ENCODE measurements at regions not wholly inside any gene's neighbourhood (a gene's known extent, or its start where the extent isn't known, plus 50 kb on each side); places are given as distances from the start of the nearest gene placed in this dataset.

DNA sequence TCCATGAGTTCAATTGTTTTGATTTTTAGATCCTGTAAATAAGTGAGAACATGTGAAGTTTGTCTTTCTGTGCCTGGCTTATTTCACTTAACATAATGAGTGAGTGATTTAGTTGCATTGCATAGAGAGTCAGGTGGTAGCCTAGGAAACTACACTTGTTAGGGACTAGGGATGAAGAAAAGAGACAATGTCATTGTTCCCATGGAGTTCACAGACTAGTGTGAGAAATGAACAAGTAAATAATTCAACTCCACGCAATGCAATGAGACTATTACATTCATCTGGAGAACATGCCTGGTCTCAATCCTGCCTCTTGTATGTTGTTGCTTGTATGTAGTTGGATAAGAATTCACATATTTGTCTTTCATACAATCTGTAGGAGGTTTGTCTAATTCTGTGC lies 76.3 kb upstream of the B3GAT2 start:
- no peak overlapping the region for H2AFZ ChIP-seq (ENCODE audit: low read length)
- no peak for DNase-seq (ENCODE audit: low read depth in 1 of 2, low spot score in 2 of 2)
- H4K8ac ChIP-seq (ENCODE audit: extremely low read depth, insufficient read depth, low read length), result no peak overlapping the region
- H3K9me3 ChIP-seq (ENCODE audit: insufficient read depth in 2 of 2, low read depth in 1 of 2, low read length in 1 of 2), result no peaks in the 10 kb centered on the region
- H3K27ac ChIP-seq (ENCODE audit: low read depth, low read length), result no peak overlapping the region
- FAIRE-seq, result no peak
- H3K4ac ChIP-seq (replicated peaks; ENCODE audit: insufficient read length, low read depth, low read length), result no peak overlapping the region
- no peaks in the 10 kb centered on the region for H3K27me3 ChIP-seq (replicated peaks in 1 of 4; ENCODE audit: control insufficient read depth in 3 of 4, extremely low read depth in 1 of 4, insufficient read depth in 3 of 4, low read length in 3 of 4)
- no peak overlapping the region for H4K91ac ChIP-seq (replicated peaks; ENCODE audit: insufficient read length, low read length)
- H3K14ac ChIP-seq (ENCODE audit: insufficient read length), result no peak overlapping the region
- no peak overlapping the region for H2BK120ac ChIP-seq (replicated peaks; ENCODE audit: low read depth, low read length)
- WGBS, 2 experiments (ENCODE audit: extremely low coverage in 1 of 2, insufficient coverage in 1 of 2, insufficient read length in 1 of 2, insufficient replicate concordance in 2 of 2, low coverage in 1 of 2, low lambda C conversion rate in 2 of 2, missing lambda C conversion rate in 1 of 2), result 87% methylated on average over 1 of the region's 1 CpG; no CpG with 5 or more reads in 1 of the 2 experiments
- no peaks in the 10 kb centered on the region for H3K36me3 ChIP-seq (ENCODE audit: control insufficient read depth in 2 of 4, insufficient read depth in 4 of 4, low read length in 3 of 4)
- no peak overlapping the region for H3K9ac ChIP-seq (replicated peaks in 1 of 4; ENCODE audit: extremely low read depth in 1 of 4, low read depth in 3 of 4, low read length in 3 of 4)
- no peak overlapping the region for H3K56ac ChIP-seq (replicated peaks; ENCODE audit: insufficient read length, low read depth, low read length)
- no peaks in the 10 kb centered on the region for H3K79me2 ChIP-seq (ENCODE audit: control insufficient read depth in 1 of 2, insufficient read depth in 2 of 2, low read length in 2 of 2)
- no peak overlapping the region for H2AK5ac ChIP-seq (ENCODE audit: low read depth, low read length)
- H2BK5ac ChIP-seq (ENCODE audit: low read depth, low read length), result no peak overlapping the region
- ChIA-PET CTCF (ENCODE audit: partially characterized antibody) (no interaction called here), POLR2A (ENCODE audit: partially characterized antibody) (no interaction called here)
- H3K79me1 ChIP-seq (ENCODE audit: low read depth, low read length), result no peaks in the 10 kb centered on the region
- no peak overlapping the region for H3K23ac ChIP-seq (ENCODE audit: insufficient read length)
- no peak overlapping the region for H3K18ac ChIP-seq (ENCODE audit: extremely low read depth, low read length)
- H4K5ac ChIP-seq (ENCODE audit: insufficient read length, low read depth, low read length), result no peak overlapping the region
- H4K20me1 ChIP-seq (replicated peaks in 1 of 2; ENCODE audit: control insufficient read depth in 1 of 2, insufficient read depth in 2 of 2, low read length in 2 of 2), result no peaks in the 10 kb centered on the region
- no peak overlapping the region for H3K4me2 ChIP-seq (ENCODE audit: insufficient read depth in 1 of 2, low read depth in 2 of 2, low read length in 2 of 2)
- peaks cover 0 to 3% (median 2%) of the 10 kb centered on the region in 4 experiments; a peak in 3 of 7 replicates for H3K4me1 ChIP-seq (replicated peaks in 1 of 4; ENCODE audit: control insufficient read depth in 3 of 4, insufficient read depth in 4 of 4, low read length in 3 of 4)
- TF ChIP-seq SP4 (IDR thresholded peaks at IDR 0.05; ENCODE audit: low read length), result no peak
- TF ChIP-seq POLR2A (IDR thresholded peaks at IDR 0.05; ENCODE audit: control extremely low read depth in 1 of 2, low read depth in 2 of 2, low read length in 2 of 2), result no peak
- no peak for TF ChIP-seq ASH2L (IDR thresholded peaks at IDR 0.05; ENCODE audit: low read length)
- no peak for TF ChIP-seq SIN3A (conservative IDR thresholded peaks at IDR 0.05 in 1 of 2, IDR thresholded peaks at IDR 0.05 in 1 of 2; ENCODE audit: low read depth in 1 of 2, low read length in 2 of 2)
- no peak for TF ChIP-seq KDM1A (IDR thresholded peaks at IDR 0.05; ENCODE audit: borderline replicate concordance, low read length)
- no peak for TF ChIP-seq HDAC2 (IDR thresholded peaks at IDR 0.05; ENCODE audit: borderline replicate concordance in 1 of 2, low read depth in 2 of 2, low read length in 2 of 2)
- TF ChIP-seq EP300 (IDR thresholded peaks at IDR 0.05; ENCODE audit: borderline replicate concordance in 1 of 2, low read depth in 2 of 2, low read length in 2 of 2), result no peak
- no peak overlapping the region for H2BK12ac ChIP-seq (ENCODE audit: low read depth, low read length)
- H2BK20ac ChIP-seq (ENCODE audit: low read length), result no peak overlapping the region
- H2BK15ac ChIP-seq (ENCODE audit: low read length), result no peak overlapping the region
- no peak overlapping the region for H3K4me3 ChIP-seq (ENCODE audit: extremely low read depth in 1 of 4, insufficient read depth in 2 of 4, low read depth in 3 of 4, low read length in 4 of 4)
- H3K23me2 ChIP-seq (ENCODE audit: low read depth, low read length), result no peaks in the 10 kb centered on the region
